HT1080 (cell line): ENCODE measurements at regions not wholly inside any gene's neighbourhood (a gene's known extent, or its start where the extent isn't known, plus 50 kb on each side); places are given as distances from the start of the nearest gene placed in this dataset.
"Not testable (repeated sequence)": the region's sequence is repeated elsewhere in the genome, so short reads cannot be mapped to it uniquely, and the experiment has no call there.

Experiments used
- DNase-seq: peaks from one replicate; pipeline ENCODE4 v3.0.0-alpha.2; 2015; ENCODE audit warnings: low read depth

GRCh38 chr4:37771771-37772170, 54.7 kb upstream of the PGM2 start:
- DNase-seq = no peak

GRCh38 chr4:37770016-37770415, 56.5 kb upstream of the PGM2 start:
- no peak for DNase-seq

- no peak for DNase-seq
These were observed 57.0 kb upstream of the PGM2 start for GRCh38 chr4:37769391-37769989.

- DNase-seq = peak; percentile 68
These were observed 58.9 kb upstream of the PGM2 start for GRCh38 chr4:37767546-37767945.

- no peak for DNase-seq
These were observed 59.5 kb upstream of the PGM2 start for GRCh38 chr4:37767019-37767418.

GRCh38 chr4:37765741-37766140, 60.7 kb upstream of the PGM2 start:
- DNase-seq = no peak

GRCh38 chr4:37763831-37764230, 62.7 kb upstream of the PGM2 start:
- DNase-seq = no peak

- DNase-seq = no peak
These were observed 63.5 kb upstream of the PGM2 start for GRCh38 chr4:37762991-37763368.

GRCh38 chr4:37762294-37762990, 64.0 kb upstream of the PGM2 start:
- peak; percentile 42 for DNase-seq

GRCh38 chr4:37760840-37761239, 65.6 kb upstream of the PGM2 start:
- no peak for DNase-seq

GRCh38 chr4:37759833-37760232, 66.7 kb upstream of the PGM2 start:
- DNase-seq = no peak

- DNase-seq = peak; percentile 52
These were observed 68.3 kb upstream of the PGM2 start for GRCh38 chr4:37758226-37758625.

- no peak for DNase-seq
These were observed 68.7 kb upstream of the PGM2 start for GRCh38 chr4:37757761-37758160.

- DNase-seq = no peak
These were observed 69.4 kb upstream of the PGM2 start for GRCh38 chr4:37757121-37757520.

GRCh38 chr4:37754410-37755185, 68.4 kb upstream of the RELL1 start:
- no peak for DNase-seq

GRCh38 chr4:37749398-37749988, 63.3 kb upstream of the RELL1 start:
- DNase-seq = no peak

GRCh38 chr4:37748485-37748884, 62.3 kb upstream of the RELL1 start:
- DNase-seq = no peak

- DNase-seq = no peak
These were observed 61.7 kb upstream of the RELL1 start for GRCh38 chr4:37747772-37748330.

- not testable (repeated sequence) for DNase-seq
These were observed 60.7 kb upstream of the RELL1 start for GRCh38 chr4:37746852-37747251.

- no peak for DNase-seq
These were observed 59.8 kb upstream of the RELL1 start for GRCh38 chr4:37745946-37746345.

- peak; percentile 18 for DNase-seq
These were observed 56.0 kb upstream of the RELL1 start for GRCh38 chr4:37742149-37742548.

GRCh38 chr4:37741564-37741963, 55.4 kb upstream of the RELL1 start:
- DNase-seq = no peak
